Thyroid gland (tissue), 4 donors: ENCODE measurements at regions not wholly inside any gene's neighbourhood (a gene's known extent, or its start where the extent isn't known, plus 50 kb on each side); places are given as distances from the start of the nearest gene placed in this dataset.

Source experiments
- DNase-seq, 2 donors: peaks; one replicate each; pipeline ENCODE4 v3.0.0-alpha.2; 2019
- H3K27ac ChIP-seq, 3 donors: fragments of 200-600 bp; sonication (generic); 1 replicate in 2 of 3; 2 replicates in 1 of 3; pipeline ENCODE4 v1.5.1; 2016 to 2019; ENCODE audit warnings: mild to moderate bottlenecking in 1 of 3, moderate library complexity in 1 of 3
- H3K27me3 ChIP-seq: fragments of 200-600 bp; sonication (generic); one replicate; pipeline ENCODE4 v1.5.1; 2019
- H3K36me3 ChIP-seq, 2 donors: fragments of 200-600 bp; sonication (generic); one replicate each; pipeline ENCODE4 v1.5.1; 2016 to 2019
- H3K4me1 ChIP-seq, 2 donors: fragments of 200-600 bp; sonication (generic); one replicate each; pipeline ENCODE4 v1.5.1; 2017 to 2019
- H3K4me3 ChIP-seq, 3 donors: fragments of 200-600 bp; sonication (generic); replicated peaks in 1 of 3; 1 replicate in 2 of 3; 2 replicates in 1 of 3; pipeline ENCODE4 v1.5.1; 2016; ENCODE audit warnings: mild to moderate bottlenecking in 1 of 3
- H3K9me3 ChIP-seq: fragments of 200-600 bp; sonication (generic); one replicate; pipeline ENCODE4 v1.5.1; 2017
- POLR2A ChIP-seq, 2 donors: fragments of 450-650 bp; IDR thresholded peaks; one replicate each; pipeline ENCODE4 v1.6.1; 2017; ENCODE audit warnings: antibody characterized with exemption in 2 of 2, mild to moderate bottlenecking in 2 of 2, moderate library complexity in 1 of 2
- WGBS, 2 donors: methylation state at CpG; one replicate each; pipeline ENCODE4 v1.1.5; 2017; 5-methylcytosine and 5-hydroxymethylcytosine counted together
- intact Hi-C: fragments of 100-400 bp; cut with DNase I; formaldehyde crosslinking; loops from one replicate; pipeline ENCODE4 v1.15.1; 2023
- TF ChIP-seq, protein P1 (sequence below), 6 experiments: fragments of 200-600 bp in 3 of 6; fragments of 450-650 bp in 3 of 6; sonication (generic) in 3 of 6; IDR thresholded peaks; one replicate each; pipeline ENCODE4 v1.5.1; 2016 to 2019; ENCODE audit warnings: antibody characterized with exemption in 6 of 6, mild to moderate bottlenecking in 2 of 6, inconsistent platforms in 1 of 6, moderate library complexity in 1 of 6

DNA sequence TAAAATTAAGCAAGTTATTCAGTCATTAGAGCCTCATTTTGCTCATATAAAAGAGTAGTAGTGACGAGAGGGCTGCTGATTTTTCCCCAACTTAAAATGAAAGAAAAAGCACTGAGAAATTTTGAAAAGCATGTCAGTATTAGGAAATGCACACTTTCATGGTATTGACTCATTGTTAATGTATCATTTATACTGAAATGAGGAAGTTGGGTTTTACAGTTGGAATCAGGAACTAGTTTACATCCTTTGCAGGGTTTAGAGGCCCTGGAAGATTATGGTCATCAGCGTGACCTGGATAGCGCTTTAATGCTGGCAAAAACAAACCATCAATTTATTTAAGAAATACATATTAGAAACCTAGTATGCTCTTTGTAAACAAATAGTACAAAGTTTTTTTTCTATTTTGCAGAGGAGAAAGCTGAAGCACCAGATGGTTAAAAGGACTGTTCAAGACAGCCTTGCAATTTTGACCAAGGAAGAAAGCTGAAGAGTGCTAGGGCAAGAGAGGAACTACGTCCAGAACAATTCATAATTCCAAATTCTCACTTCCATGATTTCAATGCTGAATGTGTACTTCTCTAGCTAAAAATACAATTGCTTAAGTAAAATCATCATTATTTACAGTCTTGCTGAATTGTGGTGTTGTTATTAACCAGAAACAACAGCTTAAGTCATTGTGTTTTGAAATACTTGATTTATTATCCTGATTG is 94.8 kb upstream of the SGIP1 start:
- no peaks in the 10 kb centered on the region for H3K4me1 ChIP-seq
- H3K36me3 ChIP-seq = no peaks in the 10 kb centered on the region
- no peak for TF ChIP-seq POLR2A (IDR thresholded peaks at IDR 0.05)
- TF ChIP-seq, protein P1, sequence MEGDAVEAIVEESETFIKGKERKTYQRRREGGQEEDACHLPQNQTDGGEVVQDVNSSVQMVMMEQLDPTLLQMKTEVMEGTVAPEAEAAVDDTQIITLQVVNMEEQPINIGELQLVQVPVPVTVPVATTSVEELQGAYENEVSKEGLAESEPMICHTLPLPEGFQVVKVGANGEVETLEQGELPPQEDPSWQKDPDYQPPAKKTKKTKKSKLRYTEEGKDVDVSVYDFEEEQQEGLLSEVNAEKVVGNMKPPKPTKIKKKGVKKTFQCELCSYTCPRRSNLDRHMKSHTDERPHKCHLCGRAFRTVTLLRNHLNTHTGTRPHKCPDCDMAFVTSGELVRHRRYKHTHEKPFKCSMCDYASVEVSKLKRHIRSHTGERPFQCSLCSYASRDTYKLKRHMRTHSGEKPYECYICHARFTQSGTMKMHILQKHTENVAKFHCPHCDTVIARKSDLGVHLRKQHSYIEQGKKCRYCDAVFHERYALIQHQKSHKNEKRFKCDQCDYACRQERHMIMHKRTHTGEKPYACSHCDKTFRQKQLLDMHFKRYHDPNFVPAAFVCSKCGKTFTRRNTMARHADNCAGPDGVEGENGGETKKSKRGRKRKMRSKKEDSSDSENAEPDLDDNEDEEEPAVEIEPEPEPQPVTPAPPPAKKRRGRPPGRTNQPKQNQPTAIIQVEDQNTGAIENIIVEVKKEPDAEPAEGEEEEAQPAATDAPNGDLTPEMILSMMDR (IDR thresholded peaks at IDR 0.05) = no peak
- H3K4me3 ChIP-seq = no peak overlapping the region
- no peaks in the 10 kb centered on the region for H3K9me3 ChIP-seq
- WGBS, 2 donors = 86% methylated on average over 4 of the region's 4 CpGs
- no peak for DNase-seq
- intact Hi-C loops = no loop called here
- no peak overlapping the region for H3K27ac ChIP-seq
- H3K27me3 ChIP-seq = no peaks in the 10 kb centered on the region

DNA sequence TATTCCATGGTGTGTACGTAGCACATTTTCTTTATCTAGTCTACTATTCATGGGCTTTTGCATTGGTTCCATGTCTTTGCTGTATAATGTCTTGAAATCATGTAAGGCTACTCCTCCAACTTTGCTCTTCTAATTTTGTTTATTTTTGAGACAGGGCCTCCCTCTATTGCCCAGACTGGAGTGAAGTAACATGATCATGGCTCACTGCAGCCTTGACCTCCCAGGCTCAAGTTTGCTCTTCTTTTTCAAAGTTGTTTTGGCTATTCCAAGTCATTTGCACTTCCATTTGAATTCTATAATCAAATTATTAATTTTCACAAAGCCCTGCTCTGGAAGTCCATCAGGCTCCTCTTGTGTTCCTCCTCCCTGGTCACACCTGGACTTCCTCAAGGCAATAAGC is 90.2 kb upstream of the SGIP1 start:
- WGBS, 2 donors = 93 to 96% methylated on average over 1 of the region's 1 CpG
- no peaks in the 10 kb centered on the region for H3K9me3 ChIP-seq
- H3K27ac ChIP-seq = no peak overlapping the region
- intact Hi-C loops = no loop called here
- no peak for DNase-seq
- H3K36me3 ChIP-seq = no peaks in the 10 kb centered on the region
- no peaks in the 10 kb centered on the region for H3K27me3 ChIP-seq
- peaks cover 5 to 8% of the 10 kb centered on the region in 2 donors for H3K4me1 ChIP-seq
- H3K4me3 ChIP-seq = no peak overlapping the region
- TF ChIP-seq, protein P1 (IDR thresholded peaks at IDR 0.05) = no peak
- no peak for TF ChIP-seq POLR2A (IDR thresholded peaks at IDR 0.05)

DNA sequence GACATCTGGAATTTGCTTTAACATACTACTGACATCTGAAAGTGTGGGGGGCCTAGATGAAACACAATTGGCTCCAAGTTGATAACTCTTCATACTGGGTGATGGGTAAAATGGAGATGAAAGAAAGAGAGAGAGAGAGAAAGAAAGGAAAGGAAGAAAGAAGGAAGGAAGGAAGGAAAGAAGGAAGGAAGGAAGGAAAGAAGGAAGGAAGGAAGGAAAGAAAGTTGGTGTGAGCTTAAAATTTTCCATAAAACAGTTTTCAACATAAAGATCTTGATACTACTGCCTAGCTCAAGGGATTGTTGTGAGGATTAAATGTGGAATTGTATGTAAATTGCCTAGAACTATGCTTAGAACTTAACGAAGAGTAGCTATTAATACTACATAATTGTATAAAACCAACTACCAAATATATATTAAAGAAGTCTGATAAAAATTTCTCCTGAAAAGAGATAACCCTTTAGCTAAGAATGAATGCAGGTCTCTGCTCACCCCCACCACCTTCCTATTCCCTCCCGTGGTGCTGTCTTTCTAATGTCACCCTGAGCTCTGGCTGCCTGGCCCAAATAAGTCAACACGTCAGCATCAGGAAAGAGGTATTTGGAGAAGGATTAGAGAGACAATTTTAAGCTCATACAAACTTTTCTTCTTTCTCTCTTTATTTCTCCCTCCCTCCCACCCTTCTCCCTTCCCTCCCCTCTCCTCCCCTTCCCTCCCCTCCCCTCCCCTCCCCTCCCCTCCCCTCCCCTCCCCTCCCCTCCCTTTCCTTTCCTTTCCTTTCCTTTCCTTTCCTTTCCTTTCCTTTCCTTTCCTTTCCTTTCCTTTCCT is 89.3 kb upstream of the SGIP1 start:
- H3K4me3 ChIP-seq = no peak overlapping the region
- H3K9me3 ChIP-seq = no peaks in the 10 kb centered on the region
- H3K27me3 ChIP-seq = no peaks in the 10 kb centered on the region
- H3K36me3 ChIP-seq = no peaks in the 10 kb centered on the region
- no peak for DNase-seq
- 87 to 88% methylated on average over 3 of the region's 3 CpGs for WGBS, 2 donors
- no peak for TF ChIP-seq POLR2A (IDR thresholded peaks at IDR 0.05)
- TF ChIP-seq, protein P1 (IDR thresholded peaks at IDR 0.05) = no peak
- H3K4me1 ChIP-seq = peaks cover 5 to 11% of the 10 kb centered on the region in 2 donors
- no peak overlapping the region for H3K27ac ChIP-seq
- intact Hi-C loops = loop anchor here (5.0 kb wide), 1 partner anchor 482 kb away; no protein-coding TSS in a partner anchor

DNA sequence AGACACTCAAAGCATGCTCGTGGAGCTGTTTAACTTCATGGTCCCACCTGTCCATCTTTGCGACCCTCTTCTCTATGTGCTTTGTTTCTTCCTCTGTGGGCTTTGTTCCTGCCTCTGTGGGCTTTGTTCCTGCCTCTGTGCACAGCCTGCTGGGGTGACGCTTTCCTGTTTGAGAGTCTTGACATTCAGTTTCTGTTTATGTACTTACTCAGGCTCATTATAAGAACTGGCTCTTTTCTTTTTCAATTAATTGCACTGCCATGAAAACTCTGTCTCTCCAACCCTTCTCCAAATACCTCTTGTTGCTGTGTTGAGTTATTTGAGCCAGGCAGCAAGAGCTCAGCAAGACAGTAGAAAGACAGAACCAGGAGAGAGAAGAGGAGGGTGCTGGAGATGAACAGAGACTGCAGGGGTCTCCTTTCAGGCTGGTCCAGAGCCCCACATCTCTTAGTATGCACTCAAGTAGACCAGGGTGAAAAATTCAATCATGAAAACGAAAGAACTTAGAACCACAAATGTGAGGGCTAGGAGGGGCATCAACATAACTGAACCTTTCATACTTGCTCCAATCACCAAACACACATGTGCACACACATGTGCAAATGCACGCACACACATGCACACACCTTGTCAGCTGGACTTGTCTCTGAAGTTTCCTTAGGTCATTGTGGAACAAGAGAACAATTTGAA is 88.3 kb upstream of the SGIP1 start:
- H3K4me1 ChIP-seq = peaks cover 8 to 15% of the 10 kb centered on the region in 2 donors
- no peaks in the 10 kb centered on the region for H3K36me3 ChIP-seq
- no peak for TF ChIP-seq POLR2A (IDR thresholded peaks at IDR 0.05)
- TF ChIP-seq, protein P1 (IDR thresholded peaks at IDR 0.05) = no peak
- no peaks in the 10 kb centered on the region for H3K9me3 ChIP-seq
- WGBS, 2 donors = 80 to 81% methylated on average over 5 of the region's 5 CpGs
- H3K27me3 ChIP-seq = no peaks in the 10 kb centered on the region
- H3K4me3 ChIP-seq = no peak overlapping the region
- intact Hi-C loops = loop anchor here (2.0 to 5.0 kb wide), 2 partner anchors 193 to 483 kb away; no protein-coding TSS in a partner anchor
- no peak for DNase-seq
- H3K27ac ChIP-seq = peak overlapping the region in 1 of 3 donors; percentile 43
